Astrocyte of the cerebellum (primary cell): ENCODE measurements at regions not wholly inside any gene's neighbourhood (a gene's known extent, or its start where the extent isn't known, plus 50 kb on each side); places are given as distances from the start of the nearest gene placed in this dataset.

Source experiments
- DNase-seq: peaks from one replicate; pipeline ENCODE4 v3.0.0-alpha.2; 2011; ENCODE audit warnings: low read depth
- H3K4me3 ChIP-seq: 2 replicates; pipeline ENCODE4 v1.5.1; 2011; ENCODE audit warnings: mild to moderate bottlenecking, low read depth, low read length, moderate library complexity
- in situ Hi-C: cut with HindIII; loops from 2 replicates; pipeline ENCODE4 v1.10.0; 2017; ENCODE audit warnings: low sequenced_read_pairs
- TF ChIP-seq, protein P1 (sequence below): IDR thresholded peaks from 2 replicates; pipeline ENCODE4 v1.5.1; 2012; ENCODE audit warnings: low read length, low read depth, moderate library complexity, mild to moderate bottlenecking; ENCODE audit errors: missing control alignments

DNA sequence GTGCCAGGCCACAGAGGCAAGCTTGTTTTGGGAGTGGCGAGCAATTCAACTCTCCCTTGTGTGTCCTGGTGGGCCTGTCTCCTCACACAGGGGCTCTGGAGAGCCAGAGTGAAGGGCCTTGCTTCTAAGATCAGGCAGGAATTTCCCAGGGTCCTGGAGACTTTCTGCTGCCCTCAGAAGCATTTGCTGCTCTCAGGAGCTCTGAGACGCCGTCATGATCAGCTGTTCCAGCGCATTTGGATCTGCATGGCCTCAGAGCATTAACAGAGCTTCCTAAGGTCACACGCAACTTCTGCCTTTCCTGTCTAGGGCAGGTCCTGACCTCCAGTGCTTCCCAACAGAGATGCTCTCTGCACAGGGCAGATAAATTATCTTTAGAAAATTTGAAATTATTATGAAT is 52.2 kb upstream of the C10orf90 start:
- in situ Hi-C loops: no loop called here
- H3K4me3 ChIP-seq: no peak overlapping the region
- TF ChIP-seq, protein P1, sequence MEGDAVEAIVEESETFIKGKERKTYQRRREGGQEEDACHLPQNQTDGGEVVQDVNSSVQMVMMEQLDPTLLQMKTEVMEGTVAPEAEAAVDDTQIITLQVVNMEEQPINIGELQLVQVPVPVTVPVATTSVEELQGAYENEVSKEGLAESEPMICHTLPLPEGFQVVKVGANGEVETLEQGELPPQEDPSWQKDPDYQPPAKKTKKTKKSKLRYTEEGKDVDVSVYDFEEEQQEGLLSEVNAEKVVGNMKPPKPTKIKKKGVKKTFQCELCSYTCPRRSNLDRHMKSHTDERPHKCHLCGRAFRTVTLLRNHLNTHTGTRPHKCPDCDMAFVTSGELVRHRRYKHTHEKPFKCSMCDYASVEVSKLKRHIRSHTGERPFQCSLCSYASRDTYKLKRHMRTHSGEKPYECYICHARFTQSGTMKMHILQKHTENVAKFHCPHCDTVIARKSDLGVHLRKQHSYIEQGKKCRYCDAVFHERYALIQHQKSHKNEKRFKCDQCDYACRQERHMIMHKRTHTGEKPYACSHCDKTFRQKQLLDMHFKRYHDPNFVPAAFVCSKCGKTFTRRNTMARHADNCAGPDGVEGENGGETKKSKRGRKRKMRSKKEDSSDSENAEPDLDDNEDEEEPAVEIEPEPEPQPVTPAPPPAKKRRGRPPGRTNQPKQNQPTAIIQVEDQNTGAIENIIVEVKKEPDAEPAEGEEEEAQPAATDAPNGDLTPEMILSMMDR: no peak
- no peak for DNase-seq

DNA sequence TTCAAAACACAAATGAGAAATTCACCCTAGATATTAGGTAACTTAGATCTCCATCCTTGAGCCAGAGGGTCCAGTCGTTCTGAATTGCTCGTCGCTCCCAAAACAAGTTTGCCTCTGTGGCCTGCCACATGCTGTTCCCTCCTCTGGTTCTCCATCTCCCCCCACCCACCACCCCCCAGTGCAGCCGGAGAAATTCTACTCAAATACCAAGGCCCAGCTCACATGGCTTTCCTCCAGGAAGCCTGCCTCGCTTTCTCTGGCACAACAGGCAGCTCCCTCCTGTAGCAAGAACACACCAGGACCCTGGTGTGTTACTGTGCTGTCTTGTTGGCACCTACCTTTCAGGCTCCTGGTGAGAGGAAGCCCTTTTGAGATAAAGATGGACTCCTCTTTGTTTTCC is 52.7 kb upstream of the C10orf90 start:
- TF ChIP-seq, protein P1: no peak
- no peak overlapping the region for H3K4me3 ChIP-seq
- in situ Hi-C loops: no loop called here
- no peak for DNase-seq

DNA sequence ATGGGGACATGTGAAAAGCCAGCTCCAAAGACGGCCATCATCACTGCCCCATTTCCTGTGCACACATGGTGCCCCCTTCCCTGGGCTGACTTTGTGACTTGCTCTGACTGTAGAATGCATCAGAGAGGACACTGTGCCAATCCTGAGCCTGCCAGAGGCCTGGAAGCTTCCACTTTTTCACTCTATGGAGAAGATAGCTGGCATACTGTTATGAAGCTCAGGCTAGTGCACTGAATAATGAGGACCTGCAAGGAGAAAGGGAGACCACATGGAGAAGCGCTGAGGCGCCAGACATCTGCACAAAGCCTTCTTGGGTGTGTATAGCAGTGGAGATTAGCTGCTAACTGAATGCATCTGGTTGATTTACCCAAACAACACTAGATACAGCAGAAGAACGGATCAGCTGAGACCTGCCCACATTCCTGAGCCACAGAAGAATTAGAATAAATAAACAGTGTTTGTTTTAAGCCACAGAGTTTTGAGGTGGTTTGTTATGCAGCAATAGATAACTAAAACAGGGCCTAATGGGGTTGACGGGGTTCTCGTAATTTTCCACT is 58.9 kb upstream of the C10orf90 start:
- H3K4me3 ChIP-seq: no peak overlapping the region
- in situ Hi-C loops: no loop called here
- TF ChIP-seq, protein P1: no peak
- DNase-seq: no peak

DNA sequence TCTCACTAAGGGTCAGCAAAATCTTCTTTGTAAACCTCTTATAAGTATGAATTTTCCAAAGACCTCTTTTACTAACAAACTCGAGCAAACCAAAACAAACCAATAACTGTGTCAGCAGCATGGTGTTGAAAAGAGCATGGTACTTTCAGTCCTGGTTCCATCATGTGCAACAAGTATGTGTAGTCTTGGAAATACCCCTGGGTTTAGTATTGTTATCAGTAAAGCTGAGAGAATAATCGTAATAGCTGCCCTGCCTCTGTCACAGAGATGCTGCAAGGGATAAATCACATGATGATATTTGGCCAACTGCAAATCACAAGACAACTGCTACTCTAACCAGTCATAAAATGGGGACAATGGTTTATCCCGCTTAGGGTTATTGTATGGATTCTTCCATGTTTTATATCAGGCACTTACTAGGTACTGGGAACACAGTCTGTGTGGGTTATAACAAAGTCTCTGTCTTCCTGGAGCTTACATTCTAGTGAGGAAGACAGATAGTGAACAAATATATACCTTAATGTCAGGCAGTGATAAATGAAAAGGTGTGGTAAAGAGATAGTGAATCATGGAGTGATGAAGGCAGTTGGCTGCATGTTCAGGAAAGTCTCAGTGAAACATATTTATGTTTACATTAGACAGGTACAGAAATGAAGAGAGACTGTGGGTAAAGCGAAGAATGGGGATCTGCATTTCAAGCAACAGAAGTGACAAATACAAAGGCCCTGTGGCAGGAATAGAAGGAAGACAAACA is 60.5 kb upstream of the C10orf90 start:
- no peak overlapping the region for H3K4me3 ChIP-seq
- in situ Hi-C loops: no loop called here
- DNase-seq: no peak
- TF ChIP-seq, protein P1: no peak

DNA sequence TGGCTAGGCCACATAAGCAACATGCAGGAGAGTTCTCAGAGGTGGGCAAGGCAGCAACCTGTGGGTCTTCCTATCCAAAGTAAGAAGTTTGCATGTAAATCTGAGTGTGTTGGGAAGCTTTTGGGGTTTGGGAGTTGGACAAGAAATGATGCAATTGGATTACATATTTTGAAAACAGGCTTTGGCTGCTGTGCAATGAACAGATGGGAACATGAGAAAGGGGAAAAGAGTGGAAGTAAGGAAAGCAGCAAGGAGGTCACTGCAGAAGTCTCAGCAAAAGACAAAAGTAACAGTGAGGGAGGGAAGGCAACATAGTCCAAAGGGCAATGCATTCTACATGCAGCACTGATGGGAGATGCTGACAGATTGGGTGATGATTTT is 61.1 kb upstream of the C10orf90 start:
- no peak for DNase-seq
- TF ChIP-seq, protein P1: no peak
- in situ Hi-C loops: no loop called here
- H3K4me3 ChIP-seq: no peak overlapping the region

DNA sequence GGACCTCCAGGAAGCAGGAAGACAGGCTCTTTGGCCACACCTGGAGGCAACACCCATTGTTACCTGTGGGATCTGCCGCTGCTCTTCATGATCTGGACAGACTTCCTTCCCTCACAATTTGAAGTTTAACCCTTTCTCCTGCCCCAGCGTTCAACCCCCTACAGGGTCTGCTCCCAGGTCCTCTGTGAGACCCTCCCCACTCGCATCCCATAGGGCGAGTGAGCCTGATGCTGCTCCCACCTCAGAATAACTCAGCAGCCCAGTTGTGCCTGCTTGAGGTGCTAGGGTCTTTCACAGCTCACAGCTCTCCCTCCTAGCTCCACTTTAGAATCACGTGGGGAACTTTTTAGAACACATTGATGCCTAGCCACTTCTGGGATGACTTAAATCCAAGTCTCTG is 61.8 kb upstream of the C10orf90 start:
- no peak overlapping the region for H3K4me3 ChIP-seq
- in situ Hi-C loops: no loop called here
- TF ChIP-seq, protein P1: no peak
- no peak for DNase-seq
